Endothelial cell (in vitro differentiated cells): ENCODE measurements at regions not wholly inside any gene's neighbourhood (a gene's known extent, or its start where the extent isn't known, plus 50 kb on each side); places are given as distances from the start of the nearest gene placed in this dataset.

ENCODE experiments used
- DNase-seq: peaks from one replicate; pipeline ENCODE4 v3.0.0; 2021; ENCODE audit warnings: low spot score
- H3K27ac Mint-ChIP-seq: one replicate; pipeline ENCODE4 v1.8.0; 2021; ENCODE audit warnings: mixed read lengths, inconsistent platforms; ENCODE audit not compliant: unreplicated experiment
- H3K27me3 Mint-ChIP-seq: one replicate; pipeline ENCODE4 v1.8.0; 2021; ENCODE audit warnings: mild to moderate bottlenecking, moderate library complexity, mixed read lengths, inconsistent platforms; ENCODE audit not compliant: unreplicated experiment
- H3K36me3 Mint-ChIP-seq: one replicate; pipeline ENCODE4 v1.8.0; 2021; ENCODE audit warnings: mild to moderate bottlenecking, low read depth, mixed read lengths, inconsistent platforms; ENCODE audit not compliant: unreplicated experiment
- H3K4me1 Mint-ChIP-seq: one replicate; pipeline ENCODE4 v1.8.0; 2021; ENCODE audit warnings: mild to moderate bottlenecking, mixed read lengths, inconsistent platforms; ENCODE audit not compliant: unreplicated experiment
- H3K4me3 Mint-ChIP-seq: one replicate; pipeline ENCODE4 v1.8.0; 2021; ENCODE audit warnings: mild to moderate bottlenecking, mixed read lengths, inconsistent platforms; ENCODE audit not compliant: unreplicated experiment
- H3K9me3 Mint-ChIP-seq: one replicate; pipeline ENCODE4 v1.8.0; 2021; ENCODE audit warnings: mixed read lengths, inconsistent platforms; ENCODE audit not compliant: unreplicated experiment
- TF ChIP-seq, protein P1 (sequence below): fragments of 200-600 bp; sonication (generic); IDR thresholded peaks from one replicate; pipeline ENCODE4 v1.5.0; 2021; ENCODE audit warnings: antibody characterized with exemption; ENCODE audit not compliant: unreplicated experiment

DNA sequence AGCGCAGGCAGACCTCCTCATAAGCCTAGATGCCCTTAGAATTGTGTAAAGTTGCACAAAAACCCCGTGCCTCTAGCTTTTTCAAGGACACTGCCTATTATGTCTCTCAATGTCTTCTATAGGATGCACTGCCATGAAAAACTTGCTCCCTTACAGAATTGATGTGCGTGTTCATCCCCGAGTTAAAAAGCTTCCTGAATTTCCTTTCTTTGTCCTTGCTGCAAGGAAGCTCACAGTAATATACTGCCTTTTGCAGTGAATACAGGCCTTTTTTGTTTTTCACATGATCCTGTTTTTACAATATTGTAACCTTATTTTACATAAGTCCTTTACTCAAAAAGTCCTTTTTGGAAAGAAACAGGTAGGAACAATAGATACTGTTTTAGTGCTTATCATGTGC is 193.0 kb downstream of the TTLL7 start:
- Mint-ChIP-seq H3K4me1 (no peaks in the 10 kb centered on the region), H3K27ac (no peak overlapping the region), H3K9me3 (no peaks in the 10 kb centered on the region), H3K27me3 (peaks cover 2% of the 10 kb centered on the region), H3K36me3 (no peaks in the 10 kb centered on the region), H3K4me3 (no peak overlapping the region)
- no peak for DNase-seq
- TF ChIP-seq, protein P1, sequence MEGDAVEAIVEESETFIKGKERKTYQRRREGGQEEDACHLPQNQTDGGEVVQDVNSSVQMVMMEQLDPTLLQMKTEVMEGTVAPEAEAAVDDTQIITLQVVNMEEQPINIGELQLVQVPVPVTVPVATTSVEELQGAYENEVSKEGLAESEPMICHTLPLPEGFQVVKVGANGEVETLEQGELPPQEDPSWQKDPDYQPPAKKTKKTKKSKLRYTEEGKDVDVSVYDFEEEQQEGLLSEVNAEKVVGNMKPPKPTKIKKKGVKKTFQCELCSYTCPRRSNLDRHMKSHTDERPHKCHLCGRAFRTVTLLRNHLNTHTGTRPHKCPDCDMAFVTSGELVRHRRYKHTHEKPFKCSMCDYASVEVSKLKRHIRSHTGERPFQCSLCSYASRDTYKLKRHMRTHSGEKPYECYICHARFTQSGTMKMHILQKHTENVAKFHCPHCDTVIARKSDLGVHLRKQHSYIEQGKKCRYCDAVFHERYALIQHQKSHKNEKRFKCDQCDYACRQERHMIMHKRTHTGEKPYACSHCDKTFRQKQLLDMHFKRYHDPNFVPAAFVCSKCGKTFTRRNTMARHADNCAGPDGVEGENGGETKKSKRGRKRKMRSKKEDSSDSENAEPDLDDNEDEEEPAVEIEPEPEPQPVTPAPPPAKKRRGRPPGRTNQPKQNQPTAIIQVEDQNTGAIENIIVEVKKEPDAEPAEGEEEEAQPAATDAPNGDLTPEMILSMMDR, result no peak

DNA sequence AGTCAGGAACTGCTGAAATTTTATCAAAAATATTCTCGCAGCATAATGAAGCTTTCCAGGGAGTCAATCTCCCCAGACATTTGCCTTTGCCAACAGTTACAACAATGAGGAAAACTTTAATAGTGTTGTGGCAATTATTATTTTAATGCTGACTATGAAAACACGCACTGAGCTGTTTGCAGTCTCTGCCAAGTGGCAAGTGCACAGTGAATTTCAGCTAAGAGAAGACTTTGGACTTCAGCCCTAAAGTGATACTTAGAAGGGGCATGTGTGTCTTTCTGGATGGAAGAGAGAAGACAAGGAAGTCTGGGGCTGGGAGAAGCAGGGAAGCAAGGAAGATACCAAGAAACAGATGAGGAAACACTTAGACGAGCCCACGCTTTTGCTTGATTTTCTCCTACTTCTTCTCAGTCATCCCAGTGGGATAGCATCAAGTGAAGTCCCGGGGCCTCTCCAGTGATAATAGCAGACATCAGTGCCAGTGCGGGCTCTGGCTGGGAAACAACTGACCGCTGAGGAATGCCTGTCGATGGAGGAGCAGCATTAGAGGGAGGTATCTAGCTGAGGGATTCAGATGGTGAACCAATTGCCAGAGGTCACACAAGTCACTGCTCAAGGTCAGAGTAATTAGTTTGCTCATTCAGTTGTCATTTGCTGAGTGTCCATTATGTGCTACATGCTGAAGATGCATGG is 196.3 kb downstream of the TTLL7 start:
- DNase-seq, result no peak
- H3K27ac Mint-ChIP-seq, result no peak overlapping the region
- H3K9me3 Mint-ChIP-seq, result no peaks in the 10 kb centered on the region
- TF ChIP-seq, protein P1, result no peak
- H3K27me3 Mint-ChIP-seq, result peaks cover 2% of the 10 kb centered on the region
- H3K4me1 Mint-ChIP-seq, result peaks cover 8% of the 10 kb centered on the region
- no peaks in the 10 kb centered on the region for H3K36me3 Mint-ChIP-seq
- no peak overlapping the region for H3K4me3 Mint-ChIP-seq

DNA sequence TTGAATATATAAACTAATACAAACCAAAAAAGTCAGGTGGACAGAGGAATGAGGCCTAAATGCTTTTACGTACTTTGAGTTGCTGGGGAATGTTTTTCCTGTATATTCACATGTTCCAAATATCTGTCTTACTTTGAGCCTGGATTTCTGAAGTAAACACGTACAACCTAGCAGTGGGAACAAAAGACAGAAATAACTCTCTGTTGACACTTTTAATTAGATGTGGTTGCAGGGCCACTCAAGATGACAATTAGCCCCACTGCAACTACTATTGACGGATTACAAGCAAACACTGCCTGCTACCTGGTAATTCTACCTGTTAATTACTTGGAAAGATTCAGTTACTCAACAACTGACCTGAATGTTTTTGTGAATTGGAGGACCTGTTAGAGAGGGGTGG is 196.9 kb downstream of the TTLL7 start:
- DNase-seq, result no peak
- peaks cover 8% of the 10 kb centered on the region for H3K4me1 Mint-ChIP-seq
- peaks cover 2% of the 10 kb centered on the region for H3K27me3 Mint-ChIP-seq
- no peaks in the 10 kb centered on the region for H3K9me3 Mint-ChIP-seq
- no peaks in the 10 kb centered on the region for H3K36me3 Mint-ChIP-seq
- TF ChIP-seq, protein P1, result no peak
- H3K27ac Mint-ChIP-seq, result no peak overlapping the region
- H3K4me3 Mint-ChIP-seq, result no peak overlapping the region

DNA sequence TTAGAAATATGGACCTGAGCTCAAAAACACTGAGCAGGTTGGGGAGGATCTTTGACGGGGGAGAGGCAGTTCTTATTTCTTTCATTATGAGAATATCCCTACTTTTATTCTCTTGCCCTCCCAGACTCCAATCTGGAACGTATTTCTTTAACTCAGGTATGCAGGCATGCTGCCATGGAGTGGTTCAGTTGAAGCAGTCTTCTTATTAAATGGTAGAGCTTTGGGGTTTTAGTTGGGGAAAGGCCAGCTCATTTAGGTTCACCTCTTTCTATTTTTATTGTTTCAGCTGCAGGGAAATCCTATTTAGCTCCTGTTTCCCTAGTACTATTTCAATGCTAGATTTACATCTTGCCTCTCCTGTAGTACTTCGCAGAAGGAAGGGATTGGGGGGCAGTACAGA is 198.9 kb downstream of the TTLL7 start:
- no peak overlapping the region for H3K27ac Mint-ChIP-seq
- peaks cover 2% of the 10 kb centered on the region for H3K27me3 Mint-ChIP-seq
- H3K4me1 Mint-ChIP-seq, result peaks cover 8% of the 10 kb centered on the region
- no peaks in the 10 kb centered on the region for H3K36me3 Mint-ChIP-seq
- DNase-seq, result no peak
- H3K4me3 Mint-ChIP-seq, result no peak overlapping the region
- no peaks in the 10 kb centered on the region for H3K9me3 Mint-ChIP-seq
- TF ChIP-seq, protein P1, result no peak

DNA sequence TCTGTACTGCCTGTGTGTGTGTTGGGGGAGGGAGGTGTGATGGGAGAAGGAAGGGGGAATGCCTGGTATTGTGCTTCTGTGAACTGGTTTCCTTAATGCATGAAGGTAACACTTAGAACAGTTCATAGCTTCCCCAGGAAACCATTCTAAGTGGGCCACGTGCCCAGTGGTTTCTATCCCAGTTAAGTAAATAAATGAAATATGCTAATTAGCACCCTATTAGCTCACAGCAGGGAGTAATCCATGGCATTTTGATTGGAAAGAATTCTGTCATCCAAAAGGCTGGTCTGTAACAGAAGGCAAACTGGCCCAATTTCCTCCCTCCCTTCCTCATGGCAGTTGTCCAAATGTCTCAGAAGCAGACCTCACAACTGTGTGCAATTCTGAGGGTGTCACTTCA is 199.3 kb downstream of the TTLL7 start:
- DNase-seq, result no peak
- H3K4me3 Mint-ChIP-seq, result no peak overlapping the region
- H3K4me1 Mint-ChIP-seq, result peaks cover 8% of the 10 kb centered on the region
- no peaks in the 10 kb centered on the region for H3K36me3 Mint-ChIP-seq
- no peak overlapping the region for H3K27ac Mint-ChIP-seq
- TF ChIP-seq, protein P1, result no peak
- peaks cover 2% of the 10 kb centered on the region for H3K27me3 Mint-ChIP-seq
- H3K9me3 Mint-ChIP-seq, result no peaks in the 10 kb centered on the region
